HEK293T (cell line): ENCODE measurements at regions not wholly inside any gene's neighbourhood (a gene's known extent, or its start where the extent isn't known, plus 50 kb on each side); places are given as distances from the start of the nearest gene placed in this dataset.

Source experiments
- CTCF ChIA-PET: fragments of 350-600 bp; formaldehyde crosslinking; extraction: SDS; loops from one replicate; lab custom pipeline; 2021; ENCODE audit warnings: antibody characterized with exemption, inconsistent platforms; lab: Yijun Ruan, JAX
- POLR2A ChIA-PET: fragments of 350-600 bp; formaldehyde crosslinking; extraction: SDS; loops from one replicate; lab custom pipeline; 2020; ENCODE audit warnings: antibody characterized with exemption, inconsistent platforms; lab: Yijun Ruan, JAX
- DNase-seq: peaks from one replicate; pipeline ENCODE4 v3.0.0; 2012; ENCODE audit warnings: mixed read lengths; ENCODE audit errors: extremely low spot score
- ARNT ChIP-seq: fragments of 450-650 bp; IDR thresholded peaks from 2 replicates; pipeline ENCODE4 v1.6.1; 2017; ENCODE audit warnings: mild to moderate bottlenecking
- BHLHE40 ChIP-seq: fragments of 450-650 bp; IDR thresholded peaks from 2 replicates; pipeline ENCODE4 v1.6.1; 2016; ENCODE audit warnings: mild to moderate bottlenecking, moderate library complexity, borderline replicate concordance
- CTBP1 ChIP-seq: fragments of 450-650 bp; IDR thresholded peaks from 2 replicates; pipeline ENCODE4 v1.6.1; 2016; ENCODE audit warnings: borderline replicate concordance
- ELF4 ChIP-seq: fragments of 450-650 bp; IDR thresholded peaks from 2 replicates; pipeline ENCODE4 v1.6.1; 2017; ENCODE audit warnings: antibody characterized with exemption
- FOXA1 ChIP-seq: fragments of 450-650 bp; IDR thresholded peaks from 2 replicates; pipeline ENCODE4 v1.6.1; 2016; ENCODE audit warnings: mild to moderate bottlenecking
- FOXK2 ChIP-seq: fragments of 450-650 bp; IDR thresholded peaks from 2 replicates; pipeline ENCODE4 v1.6.1; 2016; ENCODE audit warnings: mild to moderate bottlenecking
- FOXM1 ChIP-seq: fragments of 450-650 bp; IDR thresholded peaks from 2 replicates; pipeline ENCODE4 v1.6.1; 2017; ENCODE audit warnings: mild to moderate bottlenecking, borderline replicate concordance
- HDGF ChIP-seq: fragments of 450-650 bp; IDR thresholded peaks from 2 replicates; pipeline ENCODE4 v1.6.1; 2017; ENCODE audit warnings: antibody characterized with exemption, borderline replicate concordance
- L3MBTL2 ChIP-seq: fragments of 450-650 bp; conservative IDR thresholded peaks from 2 replicates; pipeline ENCODE4 v1.6.1; 2016; ENCODE audit warnings: mild to moderate bottlenecking
- LEF1 ChIP-seq: fragments of 450-650 bp; IDR thresholded peaks from 2 replicates; pipeline ENCODE4 v1.6.1; 2017; ENCODE audit warnings: mild to moderate bottlenecking, borderline replicate concordance
- NFRKB ChIP-seq: fragments of 450-650 bp; IDR thresholded peaks from 2 replicates; pipeline ENCODE4 v1.6.1; 2016; ENCODE audit warnings: mild to moderate bottlenecking, moderate library complexity
- SP1 ChIP-seq: fragments of 450-650 bp; IDR thresholded peaks from 2 replicates; pipeline ENCODE4 v1.6.1; 2017
- SUZ12 ChIP-seq: fragments of 450-650 bp; IDR thresholded peaks from 2 replicates; pipeline ENCODE4 v1.6.1; 2016; ENCODE audit warnings: mild to moderate bottlenecking
- TARDBP ChIP-seq: fragments of 450-650 bp; IDR thresholded peaks from 2 replicates; pipeline ENCODE4 v1.6.1; 2016
- ZNF384 ChIP-seq: fragments of 450-650 bp; IDR thresholded peaks from 2 replicates; pipeline ENCODE4 v1.6.1; 2016
- TF ChIP-seq, protein P1 (sequence below): fragments of 450-650 bp; IDR thresholded peaks from 2 replicates; pipeline ENCODE4 v1.6.1; 2016

DNA sequence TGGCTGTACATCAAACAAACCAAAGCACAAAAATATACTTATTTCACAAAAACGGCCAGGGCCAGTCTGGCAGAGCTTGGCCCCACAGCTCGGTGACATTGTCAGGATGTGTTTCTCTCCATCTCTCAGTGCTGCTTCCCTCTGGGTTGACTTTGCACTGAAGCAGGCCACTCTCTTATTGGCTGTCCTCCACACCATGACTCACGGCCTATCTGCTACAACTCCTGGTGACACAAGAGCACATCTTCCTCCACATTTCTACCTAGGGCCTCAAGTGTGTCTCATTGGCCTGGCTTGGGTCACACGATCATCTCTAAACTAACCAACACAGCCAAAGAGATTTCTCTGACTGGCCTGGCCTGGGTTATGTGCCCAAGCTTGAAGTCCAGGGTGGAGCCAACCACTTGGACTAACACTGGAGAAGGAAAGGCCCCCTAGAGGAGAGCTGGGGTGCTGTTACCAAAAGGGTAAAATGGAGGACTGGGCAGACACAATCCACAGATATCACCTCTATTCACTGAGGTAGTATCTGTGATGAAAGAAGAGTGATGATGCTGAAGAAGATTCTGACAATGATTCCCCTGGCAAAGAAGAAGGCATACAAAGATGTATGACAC lies 159.8 kb upstream of the TSHZ2 start:
- CTCF ChIA-PET, result no interaction called here
- POLR2A ChIA-PET, result no interaction called here
- TF ChIP-seq NFRKB (no peak), LEF1 (no peak), BHLHE40 (no peak), FOXA1 (no peak), ZNF384 (no peak), CTBP1 (no peak), L3MBTL2 (no peak), FOXM1 (no peak), ELF4 (no peak), HDGF (no peak)
- DNase-seq, result no peak

DNA sequence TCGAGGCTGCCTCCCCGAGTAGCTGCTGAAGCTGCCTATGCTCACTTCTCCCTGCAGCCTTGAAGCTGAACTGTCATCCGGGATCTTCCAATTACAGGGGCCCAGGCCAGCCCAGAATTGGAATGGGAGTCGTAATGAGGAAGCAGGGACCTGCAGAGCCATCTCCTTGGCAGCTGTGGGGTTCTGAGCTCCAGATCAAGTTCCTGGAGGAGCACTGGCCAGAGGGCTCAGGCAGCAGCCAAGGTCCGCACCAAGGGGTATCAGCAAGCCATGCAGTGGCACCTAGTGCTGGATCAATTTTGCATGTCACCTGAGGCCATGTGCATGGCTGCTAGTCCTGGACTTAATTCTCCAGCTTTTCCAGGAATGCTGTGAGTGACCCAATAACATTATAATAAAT lies 163.2 kb upstream of the TSHZ2 start:
- ChIA-PET CTCF (no interaction called here), POLR2A (no interaction called here)
- no peak for TF ChIP-seq SUZ12
- TF ChIP-seq BHLHE40, result no peak
- no peak for TF ChIP-seq ARNT
- TF ChIP-seq CTBP1, result no peak
- no peak for TF ChIP-seq NFRKB
- TF ChIP-seq, protein P1, sequence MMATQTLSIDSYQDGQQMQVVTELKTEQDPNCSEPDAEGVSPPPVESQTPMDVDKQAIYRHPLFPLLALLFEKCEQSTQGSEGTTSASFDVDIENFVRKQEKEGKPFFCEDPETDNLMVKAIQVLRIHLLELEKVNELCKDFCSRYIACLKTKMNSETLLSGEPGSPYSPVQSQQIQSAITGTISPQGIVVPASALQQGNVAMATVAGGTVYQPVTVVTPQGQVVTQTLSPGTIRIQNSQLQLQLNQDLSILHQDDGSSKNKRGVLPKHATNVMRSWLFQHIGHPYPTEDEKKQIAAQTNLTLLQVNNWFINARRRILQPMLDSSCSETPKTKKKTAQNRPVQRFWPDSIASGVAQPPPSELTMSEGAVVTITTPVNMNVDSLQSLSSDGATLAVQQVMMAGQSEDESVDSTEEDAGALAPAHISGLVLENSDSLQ, result no peak
- TF ChIP-seq FOXK2, result no peak
- no peak for TF ChIP-seq LEF1
- no peak for TF ChIP-seq TARDBP
- TF ChIP-seq L3MBTL2, result no peak
- no peak for TF ChIP-seq FOXM1
- TF ChIP-seq HDGF, result no peak
- no peak for TF ChIP-seq ELF4
- no peak for DNase-seq

DNA sequence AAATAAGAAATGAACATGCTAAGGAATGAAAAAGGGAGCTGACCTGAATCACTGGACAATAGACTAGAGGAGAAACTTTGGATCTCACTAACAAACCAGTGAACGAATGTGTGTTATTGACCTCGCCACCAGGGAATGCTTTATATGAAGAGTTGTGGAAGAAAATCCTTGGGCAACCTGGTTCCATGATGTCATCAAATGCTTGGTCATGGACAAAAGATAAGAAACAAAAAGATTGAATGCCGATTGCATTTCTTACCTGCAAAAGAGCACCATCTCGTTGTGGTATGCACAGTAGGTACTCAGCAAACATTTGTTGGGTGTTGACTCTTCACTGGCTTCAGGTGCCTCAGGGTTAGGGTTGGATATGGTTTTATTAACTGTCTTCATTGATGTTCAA lies 165.2 kb upstream of the TSHZ2 start:
- POLR2A ChIA-PET, result no interaction called here
- no peak for TF ChIP-seq BHLHE40
- no peak for TF ChIP-seq ELF4
- no peak for TF ChIP-seq L3MBTL2
- no peak for TF ChIP-seq SUZ12
- TF ChIP-seq FOXK2, result no peak
- TF ChIP-seq TARDBP, result no peak
- no peak for TF ChIP-seq LEF1
- TF ChIP-seq FOXM1, result no peak
- CTCF ChIA-PET, result no interaction called here
- DNase-seq, result no peak

DNA sequence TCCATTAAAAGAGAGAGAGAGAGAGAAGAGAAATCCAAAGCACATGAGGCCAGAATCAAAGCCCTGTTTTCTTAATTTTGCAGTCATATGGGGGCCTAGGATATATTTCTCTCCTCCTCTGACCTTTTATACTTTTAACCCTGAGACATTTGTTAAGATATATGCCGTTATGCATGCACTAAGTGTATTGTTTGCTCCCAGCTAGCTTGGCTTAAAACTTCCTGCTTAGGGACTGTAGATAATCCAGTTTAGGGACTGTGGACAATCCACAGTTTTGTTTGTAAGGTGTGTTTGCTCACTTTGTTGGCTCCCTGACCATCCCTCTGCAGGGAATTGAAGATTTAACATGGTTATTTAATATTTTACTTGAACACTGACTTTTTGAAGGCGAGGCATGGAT lies 166.3 kb upstream of the TSHZ2 start:
- ChIA-PET CTCF (no interaction called here), POLR2A (no interaction called here)
- no peak for DNase-seq

DNA sequence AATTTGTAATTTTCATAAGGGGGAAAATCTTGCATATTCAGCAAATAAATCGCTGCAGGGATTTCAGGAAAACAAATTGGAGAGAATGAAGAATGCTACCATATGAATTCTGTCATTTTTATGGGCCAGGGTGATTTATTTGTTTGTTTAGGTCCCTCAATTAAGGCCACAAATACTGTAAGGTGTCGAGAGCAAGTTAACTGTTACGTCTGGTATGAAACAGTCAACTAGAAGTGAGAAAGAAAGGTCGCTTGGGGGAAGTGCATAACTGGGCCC lies 166.9 kb upstream of the TSHZ2 start:
- ChIA-PET POLR2A (no interaction called here), CTCF (no interaction called here)
- no peak for DNase-seq
- TF ChIP-seq L3MBTL2, result no peak
- no peak for TF ChIP-seq LEF1
- TF ChIP-seq HDGF, result no peak
- TF ChIP-seq FOXK2, result no peak
- TF ChIP-seq TARDBP, result no peak
- TF ChIP-seq ARNT, result no peak
- TF ChIP-seq BHLHE40, result no peak
- no peak for TF ChIP-seq SUZ12

More for the DNA sequence above, 166.3 kb upstream of the TSHZ2 start:
- TF ChIP-seq FOXM1 (no peak), ZNF384 (no peak), ELF4 (no peak), SP1 (no peak), FOXK2 (no peak)

DNA sequence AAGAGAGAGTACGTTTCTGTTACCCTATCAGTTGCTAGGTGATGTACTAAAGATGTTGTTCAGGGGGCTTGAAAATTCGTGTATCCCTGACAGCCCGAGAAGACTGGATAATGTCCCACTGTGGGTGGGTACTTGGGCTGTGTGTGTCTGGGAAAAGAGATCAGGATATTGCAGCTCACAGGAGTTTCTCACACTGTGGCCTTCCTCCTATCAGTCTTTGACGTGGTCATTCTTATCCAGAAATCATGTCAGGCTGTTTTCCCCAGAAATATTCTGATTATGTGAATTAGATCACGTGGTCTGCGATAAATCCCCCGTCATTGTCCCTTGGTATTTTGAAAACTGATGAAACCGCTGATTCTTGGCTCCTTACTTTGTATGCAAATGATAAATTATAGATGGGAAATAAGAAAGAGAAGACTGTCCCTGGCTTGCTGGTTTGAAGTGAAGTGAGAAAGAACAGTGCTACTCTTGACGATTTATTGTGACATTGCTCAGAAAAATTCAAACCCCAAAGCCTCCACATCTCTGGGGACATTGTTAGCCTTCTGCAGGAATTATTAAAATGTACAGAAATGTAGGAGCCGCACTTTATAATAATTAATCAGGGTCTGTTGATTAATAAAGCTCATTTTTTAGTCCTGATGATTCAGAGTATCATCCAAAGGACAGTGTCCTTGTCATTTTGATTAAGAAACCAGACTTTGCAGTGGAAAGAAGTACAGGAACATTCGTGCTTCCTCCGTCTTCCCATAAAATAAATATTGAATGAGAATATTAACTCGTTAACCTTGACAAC lies 167.5 kb upstream of the TSHZ2 start:
- TF ChIP-seq ARNT, result no peak
- no peak for TF ChIP-seq FOXA1
- TF ChIP-seq FOXM1, result no peak
- no peak for TF ChIP-seq ZNF384
- no peak for DNase-seq
- ChIA-PET CTCF (no interaction called here), POLR2A (no interaction called here)

DNA sequence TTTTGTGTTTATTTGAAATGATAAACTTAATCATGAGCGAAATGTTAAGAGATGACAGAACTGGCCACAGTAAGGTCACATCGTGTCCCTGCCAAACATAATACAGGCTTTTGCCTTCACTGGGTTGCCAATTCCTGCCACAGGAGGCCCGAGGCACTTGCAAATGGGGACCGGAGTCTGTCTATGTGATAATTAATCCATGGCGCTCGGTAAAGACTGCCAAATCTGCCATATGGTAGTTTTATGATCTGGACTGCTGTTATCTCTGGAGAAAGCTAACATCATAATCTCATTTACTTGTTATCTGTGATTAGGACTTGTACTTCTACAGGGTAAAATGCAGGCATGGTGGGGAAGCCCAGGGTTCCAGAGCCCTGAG lies 170.5 kb upstream of the TSHZ2 start:
- TF ChIP-seq ARNT (no peak), BHLHE40 (no peak), L3MBTL2 (no peak), SUZ12 (no peak), HDGF (no peak), CTBP1 (no peak), SP1 (no peak), FOXA1 (no peak), FOXK2 (no peak), TARDBP (no peak), LEF1 (no peak), ELF4 (no peak), NFRKB (no peak), FOXM1 (no peak)
- TF ChIP-seq, protein P1, result no peak
- ChIA-PET CTCF (interaction anchor here (0.6 kb wide), 1 partner anchor 12 kb away, joined by 3 read pairs; no protein-coding TSS in a partner anchor), POLR2A (no interaction called here)
- DNase-seq, result no peak
